WTC11 (cell line): ENCODE measurements at regions not wholly inside any gene's neighbourhood (a gene's known extent, or its start where the extent isn't known, plus 50 kb on each side); places are given as distances from the start of the nearest gene placed in this dataset.

Source experiments
- CTCF ChIP-seq: fragments of 200-600 bp; IDR thresholded peaks from 2 replicates; pipeline ENCODE4 v1.8.0; 2022; ENCODE audit warnings: antibody characterized with exemption
- ZBTB43 ChIP-seq: sonication (generic); formaldehyde crosslinking; IDR thresholded peaks from 2 replicates; pipeline ENCODE4 v1.8.1; 2023; ENCODE audit warnings: mild to moderate bottlenecking, missing genetic modification reagents
- TF ChIP-seq, protein P1 (sequence below): sonication (generic); formaldehyde crosslinking; conservative IDR thresholded peaks from 2 replicates; pipeline ENCODE4 v1.8.1; 2022; ENCODE audit warnings: mild to moderate bottlenecking, missing genetic modification reagents
- TF ChIP-seq, protein P2 (sequence below): sonication (generic); formaldehyde crosslinking; IDR thresholded peaks from 2 replicates; pipeline ENCODE4 v1.8.0; 2022; ENCODE audit warnings: mild to moderate bottlenecking, missing genetic modification reagents

DNA sequence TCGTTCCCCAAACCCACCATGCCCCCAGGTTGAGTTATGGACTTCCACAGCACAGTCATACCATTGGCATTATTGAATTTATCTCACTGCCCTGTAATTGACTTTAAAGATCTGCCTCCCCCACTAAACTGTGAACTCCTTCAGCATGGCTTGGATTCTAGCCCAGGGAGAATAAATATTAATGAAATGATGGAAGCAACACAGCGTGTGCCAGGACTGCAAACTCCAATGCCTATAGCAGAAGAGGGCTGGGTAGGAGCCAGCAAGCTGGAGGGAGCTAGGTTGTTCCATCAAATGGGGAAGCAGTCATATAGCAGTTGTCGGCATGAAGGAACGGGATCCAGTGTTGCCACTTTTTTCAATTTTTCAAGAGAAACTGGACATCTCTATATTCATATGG is 69.0 kb upstream of the MSX2 start:
- TF ChIP-seq ZBTB43 (no peak), CTCF (no peak)
- TF ChIP-seq, protein P1, sequence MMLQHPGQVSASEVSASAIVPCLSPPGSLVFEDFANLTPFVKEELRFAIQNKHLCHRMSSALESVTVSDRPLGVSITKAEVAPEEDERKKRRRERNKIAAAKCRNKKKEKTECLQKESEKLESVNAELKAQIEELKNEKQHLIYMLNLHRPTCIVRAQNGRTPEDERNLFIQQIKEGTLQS (CRISPR knock-in tag), result no peak
- TF ChIP-seq, protein P2, sequence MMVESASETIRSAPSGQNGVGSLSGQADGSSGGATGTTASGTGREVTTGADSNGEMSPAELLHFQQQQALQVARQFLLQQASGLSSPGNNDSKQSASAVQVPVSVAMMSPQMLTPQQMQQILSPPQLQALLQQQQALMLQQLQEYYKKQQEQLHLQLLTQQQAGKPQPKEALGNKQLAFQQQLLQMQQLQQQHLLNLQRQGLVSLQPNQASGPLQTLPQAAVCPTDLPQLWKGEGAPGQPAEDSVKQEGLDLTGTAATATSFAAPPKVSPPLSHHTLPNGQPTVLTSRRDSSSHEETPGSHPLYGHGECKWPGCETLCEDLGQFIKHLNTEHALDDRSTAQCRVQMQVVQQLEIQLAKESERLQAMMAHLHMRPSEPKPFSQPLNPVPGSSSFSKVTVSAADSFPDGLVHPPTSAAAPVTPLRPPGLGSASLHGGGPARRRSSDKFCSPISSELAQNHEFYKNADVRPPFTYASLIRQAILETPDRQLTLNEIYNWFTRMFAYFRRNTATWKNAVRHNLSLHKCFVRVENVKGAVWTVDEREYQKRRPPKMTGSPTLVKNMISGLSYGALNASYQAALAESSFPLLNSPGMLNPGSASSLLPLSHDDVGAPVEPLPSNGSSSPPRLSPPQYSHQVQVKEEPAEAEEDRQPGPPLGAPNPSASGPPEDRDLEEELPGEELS (CRISPR knock-in tag), result no peak
